A549 (cell line): ENCODE measurements at regions not wholly inside any gene's neighbourhood (a gene's known extent, or its start where the extent isn't known, plus 50 kb on each side); places are given as distances from the start of the nearest gene placed in this dataset.

Experiments used
- ATAC-seq, 2 experiments: fragments of 200-7000 bp in 1 of 2; fragments of >200 bp in 1 of 2; cut with Nextera tagmentation in 1 of 2; cut with Tn5 transposase in 1 of 2; 3 replicates each; pipeline versions ENCODE4 v1.8.0 to v1.9.1; 2018 to 2020; ENCODE audit warnings: mild to moderate bottlenecking in 1 of 2, moderate library complexity in 1 of 2
- CTCF ChIA-PET: fragments of 300-600 bp; sonication (Branson Sonifier 250); formaldehyde crosslinking; extraction: SDS; loops from one replicate; lab custom pipeline; 2021; ENCODE audit warnings: antibody characterized with exemption, inconsistent platforms; lab: Yijun Ruan, JAX
- POLR2A ChIA-PET: fragments of 350-600 bp; formaldehyde crosslinking; extraction: SDS; loops from one replicate; lab custom pipeline; 2021; ENCODE audit warnings: antibody characterized with exemption, inconsistent platforms; lab: Yijun Ruan, JAX
- DNase-seq, 2 experiments: peaks; one replicate each; pipeline versions ENCODE4 v3.0.0 to v3.0.0-alpha.2; 2011 to 2016; ENCODE audit warnings: low read depth in 1 of 2, low spot score in 1 of 2
- FAIRE-seq: peaks from 2 replicates; lab custom pipeline; 2011; peaks lifted over from hg19 to GRCh38; lab: Jason Lieb, UNC
- H3K27ac ChIP-seq, 2 experiments: fragments of >200 bp; sonication (Bioruptor Twin); formaldehyde crosslinking; 3 replicates each; pipeline ENCODE4 v1.5.1; 2016 to 2017
- H3K4me1 ChIP-seq: fragments of >200 bp; sonication (Bioruptor Twin); formaldehyde crosslinking; 3 replicates; pipeline ENCODE4 v1.6.1; 2016
- H3K4me2 ChIP-seq: fragments of >200 bp; sonication (Bioruptor Twin); formaldehyde crosslinking; 3 replicates; pipeline ENCODE4 v1.6.1; 2016
- H3K4me3 ChIP-seq: fragments of >200 bp; sonication (Bioruptor Twin); formaldehyde crosslinking; 3 replicates; pipeline ENCODE4 v1.5.1; 2016
- H3K9me3 ChIP-seq: fragments of >200 bp; sonication (Bioruptor Twin); formaldehyde crosslinking; 3 replicates; pipeline ENCODE4 v1.6.1; 2016
- CBX2 ChIP-seq: fragments of 200-600 bp; sonication (generic); IDR thresholded peaks from 2 replicates; pipeline ENCODE4 v1.6.1; 2016; ENCODE audit warnings: low read depth, mild to moderate bottlenecking, borderline replicate concordance
- CBX8 ChIP-seq: fragments of 200-600 bp; sonication (generic); IDR thresholded peaks from 2 replicates; pipeline ENCODE4 v1.6.1; 2016
- CEBPB ChIP-seq, 2 experiments: fragments of >200 bp in 1 of 2; sonication (Bioruptor Twin) in 1 of 2; formaldehyde crosslinking in 1 of 2; IDR thresholded peaks; 2 replicates each; pipeline ENCODE4 v1.6.1; 2012 to 2016
- CHD2 ChIP-seq: fragments of 150-350 bp; IDR thresholded peaks from 2 replicates; pipeline ENCODE4 v1.6.1; 2014; ENCODE audit warnings: low read length; ENCODE audit not compliant: partially characterized antibody
- CHD4 ChIP-seq: fragments of 200-600 bp; sonication (generic); IDR thresholded peaks from 2 replicates; pipeline ENCODE4 v1.6.1; 2016; ENCODE audit warnings: antibody characterized with exemption, mild to moderate bottlenecking, borderline replicate concordance
- CTCF ChIP-seq: fragments of >200 bp; sonication (Bioruptor Twin); formaldehyde crosslinking; IDR thresholded peaks from 3 replicates; pipeline ENCODE4 v1.5.1; 2016
- EHF ChIP-seq: fragments of 250-450 bp; sonication (Bioruptor Pico); IDR thresholded peaks from 2 replicates; pipeline ENCODE4 v1.5.0; 2020; ENCODE audit warnings: mild to moderate bottlenecking
- EHMT2 ChIP-seq: fragments of 200-600 bp; sonication (generic); IDR thresholded peaks from 2 replicates; pipeline ENCODE4 v1.6.1; 2016; ENCODE audit warnings: antibody characterized with exemption, low read depth, mild to moderate bottlenecking, moderate library complexity
- ELK1 ChIP-seq: fragments of 150-350 bp; IDR thresholded peaks from 2 replicates; pipeline ENCODE4 v1.6.1; 2014; ENCODE audit warnings: low read depth, mild to moderate bottlenecking, low read length
- ESRRA ChIP-seq: fragments of 150-350 bp; IDR thresholded peaks from 2 replicates; pipeline ENCODE4 v1.6.1; 2014; ENCODE audit warnings: mild to moderate bottlenecking, low read length, borderline replicate concordance
- FOSB ChIP-seq: fragments of 250-450 bp; sonication (Bioruptor Pico); IDR thresholded peaks from 2 replicates; pipeline ENCODE4 v1.5.0; 2020; ENCODE audit warnings: mild to moderate bottlenecking, moderate library complexity
- FOXS1 ChIP-seq: fragments of 250-450 bp; sonication (Bioruptor Pico); IDR thresholded peaks from 2 replicates; pipeline ENCODE4 v1.5.0; 2020; ENCODE audit warnings: mild to moderate bottlenecking, moderate library complexity
- GATA3 ChIP-seq: IDR thresholded peaks from 2 replicates; pipeline ENCODE4 v1.6.1; 2012; ENCODE audit warnings: borderline replicate concordance
- HDAC2 ChIP-seq: fragments of 200-600 bp; sonication (generic); IDR thresholded peaks from 2 replicates; pipeline ENCODE4 v1.6.1; 2016
- HOXA7 ChIP-seq: fragments of 250-450 bp; sonication (Bioruptor Pico); IDR thresholded peaks from 2 replicates; pipeline ENCODE4 v1.5.0; 2020; ENCODE audit warnings: mild to moderate bottlenecking, moderate library complexity
- KDM1A ChIP-seq: fragments of 200-600 bp; sonication (generic); IDR thresholded peaks from 2 replicates; pipeline ENCODE4 v1.6.1; 2016; ENCODE audit warnings: low read depth, mild to moderate bottlenecking
- MAFK ChIP-seq: fragments of 450-650 bp; IDR thresholded peaks from 2 replicates; pipeline ENCODE4 v1.6.1; 2014; ENCODE audit not compliant: partially characterized antibody
- NFE2L2 ChIP-seq: fragments of 150-350 bp; conservative IDR thresholded peaks from 2 replicates; pipeline ENCODE4 v1.6.1; 2014; ENCODE audit warnings: low read length
- NPAS2 ChIP-seq: fragments of 250-450 bp; sonication (Bioruptor Pico); IDR thresholded peaks from 2 replicates; pipeline ENCODE4 v1.8.0; 2022; ENCODE audit warnings: mild to moderate bottlenecking, moderate library complexity, borderline replicate concordance
- NR3C1 ChIP-seq: fragments of >200 bp; sonication (Bioruptor Twin); formaldehyde crosslinking; IDR thresholded peaks from 3 replicates; pipeline ENCODE4 v1.6.1; 2017
- RAD21 ChIP-seq, 2 experiments: fragments of >200 bp in 1 of 2; sonication (Bioruptor Twin) in 1 of 2; formaldehyde crosslinking in 1 of 2; IDR thresholded peaks in 1 of 2; conservative IDR thresholded peaks in 1 of 2; 2 replicates in 1 of 2; 3 replicates in 1 of 2; pipeline ENCODE4 v1.6.1; 2012 to 2018; ENCODE audit warnings: inconsistent platforms in 1 of 2
- RARB ChIP-seq: fragments of 250-450 bp; sonication (Bioruptor Pico); IDR thresholded peaks from 2 replicates; pipeline ENCODE4 v1.8.0; 2021; ENCODE audit warnings: mild to moderate bottlenecking, moderate library complexity
- RCOR1 ChIP-seq: fragments of 150-350 bp; IDR thresholded peaks from 2 replicates; pipeline ENCODE4 v1.6.1; 2014; ENCODE audit warnings: antibody characterized with exemption, low read length, low read depth
- USF2 ChIP-seq: fragments of 450-650 bp; IDR thresholded peaks from 2 replicates; pipeline ENCODE4 v1.6.1; 2014; ENCODE audit warnings: antibody characterized with exemption
- ZFP36 ChIP-seq: fragments of 450-650 bp; IDR thresholded peaks from 2 replicates; pipeline ENCODE4 v1.6.1; 2014; ENCODE audit warnings: borderline replicate concordance; ENCODE audit not compliant: partially characterized antibody
- ZNF302 ChIP-seq: fragments of 250-450 bp; sonication (Bioruptor Pico); IDR thresholded peaks from 2 replicates; pipeline ENCODE4 v1.9.0; 2021; ENCODE audit warnings: inconsistent platforms, mild to moderate bottlenecking, moderate library complexity
- WGBS: methylation state at CpG from one replicate; pipeline ENCODE4 v1.1.6; 2017; ENCODE audit errors: missing lambda C conversion rate; 5-methylcytosine and 5-hydroxymethylcytosine counted together
- TF ChIP-seq, protein P1 (sequence below): IDR thresholded peaks from 2 replicates; pipeline ENCODE4 v1.6.1; 2012

GRCh38 chr20:10795286-10796026 is 121.7 kb upstream of the JAG1 start:
- no peak for FAIRE-seq
- no peak for TF ChIP-seq NR3C1
- no peak for TF ChIP-seq RCOR1
- TF ChIP-seq NFE2L2, result no peak
- TF ChIP-seq USF2, result no peak
- TF ChIP-seq HDAC2, result no peak
- TF ChIP-seq CEBPB (IDR thresholded peaks at IDR 0.05), result no peak
- TF ChIP-seq EHF, result no peak
- no peak for TF ChIP-seq EHMT2
- TF ChIP-seq, protein P1, sequence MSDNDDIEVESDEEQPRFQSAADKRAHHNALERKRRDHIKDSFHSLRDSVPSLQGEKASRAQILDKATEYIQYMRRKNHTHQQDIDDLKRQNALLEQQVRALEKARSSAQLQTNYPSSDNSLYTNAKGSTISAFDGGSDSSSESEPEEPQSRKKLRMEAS, result no peak
- no peak for TF ChIP-seq ZNF302 (CRISPR knock-in tag)
- no peak for TF ChIP-seq CHD2
- no peaks in the 10 kb centered on the region for H3K9me3 ChIP-seq
- no peak overlapping the region for H3K4me2 ChIP-seq
- no peak for DNase-seq
- ATAC-seq, result no peak
- 90% methylated on average over 11 of the region's 11 CpGs for WGBS
- no peak overlapping the region for H3K27ac ChIP-seq
- peaks cover 13% of the 10 kb centered on the region for H3K4me1 ChIP-seq
- ChIA-PET CTCF (interaction anchor here (0.6 to 2.4 kb wide), 6 partner anchors 10 to 759 kb away, joined by 3 to 8 read pairs (median 3); no protein-coding TSS in a partner anchor), POLR2A (interaction anchor here (1.4 kb wide), 1 partner anchor 121 kb away, joined by 6 read pairs; the partner anchor contains the start of gene JAG1)
- H3K4me3 ChIP-seq, result no peak overlapping the region

DNA sequence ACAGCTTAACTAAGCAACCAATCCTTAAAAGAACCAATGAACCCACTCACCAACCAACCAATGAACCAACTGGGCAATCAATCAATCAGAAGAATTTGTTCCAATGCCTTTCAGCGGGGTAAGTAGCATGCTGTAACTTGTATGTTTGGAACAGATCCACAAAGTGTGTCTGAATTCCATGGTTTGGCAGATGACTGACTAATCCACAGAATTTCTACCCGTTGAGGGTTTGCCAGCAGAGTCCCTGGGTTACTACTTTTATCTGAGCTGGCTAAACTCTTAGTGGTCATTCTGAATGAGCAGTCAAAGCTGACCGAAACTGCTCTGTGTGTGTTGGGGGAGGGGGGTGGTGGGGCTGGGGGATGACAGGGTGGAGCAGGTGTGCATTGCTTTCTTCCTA is 125.0 kb upstream of the JAG1 start:
- POLR2A ChIA-PET, result no interaction called here
- Histone ChIP-seq H3K9me3 (no peaks in the 10 kb centered on the region), H3K4me2 (no peak overlapping the region), H3K4me3 (no peak overlapping the region), H3K27ac (0 out of 6 replicates have a peak overlapping the region, but pooled peaks of 1 of the 2 experiments have one; percentile 11), H3K4me1 (peaks cover 17% of the 10 kb centered on the region)
- FAIRE-seq (peak; percentile 59), DNase-seq (no peak), ATAC-seq (no peak)
- CTCF ChIA-PET, result interaction anchor here (0.6 to 1.2 kb wide), 2 partner anchors 9 to 14 kb away, joined by 3 read pairs; no protein-coding TSS in a partner anchor
- 81% methylated on average over 3 of the region's 3 CpGs for WGBS
- no peak for TF ChIP-seq FOXS1 (CRISPR knock-in tag)
- no peak for TF ChIP-seq CBX8

DNA sequence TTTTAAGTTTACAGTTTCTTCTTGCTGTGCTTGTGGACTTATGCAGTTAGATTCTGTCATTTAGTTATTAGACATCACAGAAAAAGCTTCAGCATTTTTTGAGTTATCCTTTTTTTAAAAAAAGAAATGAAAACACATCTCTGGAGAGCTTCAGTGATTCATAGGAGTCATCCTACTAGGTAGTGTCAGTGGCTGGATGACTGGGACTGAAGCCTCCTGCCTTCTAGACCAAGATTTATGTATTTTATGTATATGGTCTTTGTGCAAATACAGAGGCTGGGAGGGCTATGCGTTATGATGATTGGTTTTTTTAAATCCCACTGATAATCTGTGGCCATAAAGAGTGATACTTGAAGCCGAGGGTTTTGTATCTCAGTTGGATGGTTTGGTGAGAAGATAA is 125.9 kb upstream of the JAG1 start:
- TF ChIP-seq CTCF (no peak), KDM1A (no peak), FOSB (CRISPR knock-in tag) (no peak), CHD4 (no peak), GATA3 (no peak), MAFK (no peak), CBX2 (no peak), ESRRA (no peak), RAD21 (conservative IDR thresholded peaks at IDR 0.05 in 1 of 2, IDR thresholded peaks at IDR 0.05 in 1 of 2) (no peak), ELK1 (no peak), NPAS2 (no peak), HOXA7 (CRISPR knock-in tag) (no peak), USF2 (no peak), ZFP36 (no peak), RARB (CRISPR knock-in tag) (no peak)
- Histone ChIP-seq H3K4me3 (no peak overlapping the region), H3K4me2 (peak overlapping the region; percentile 17; the same call in 1 of the 3 replicates), H3K27ac (no peak overlapping the region), H3K9me3 (no peaks in the 10 kb centered on the region), H3K4me1 (peaks cover 17% of the 10 kb centered on the region)
- DNase-seq (no peak), ATAC-seq (peak in 1 of 2 experiments; percentile 30; a peak in 1 of 6 replicates), FAIRE-seq (peak; percentile 65)
- WGBS, result 88% methylated on average over 2 of the region's 2 CpGs
- ChIA-PET CTCF (interaction anchor here (0.6 to 1.2 kb wide), 4 partner anchors 9 to 744 kb away, joined by 3 read pairs; no protein-coding TSS in a partner anchor), POLR2A (no interaction called here)
